ENCODE measurements at regions not wholly inside any gene's neighbourhood (a gene's known extent, or its start where the extent isn't known, plus 50 kb on each side); places are given as distances from the start of the nearest gene placed in this dataset.

GRCh38 chr5:2894316-2894715 is 142.8 kb upstream of the IRX2 start:
- ATAC-seq: no peak
- DNase-seq: no peak

GRCh38 chr5:2892466-2893000 is 141.1 kb upstream of the IRX2 start:
- ATAC-seq: no peak

GRCh38 chr5:2891781-2892180 is 140.3 kb upstream of the IRX2 start:
- DNase-seq (no peak), ATAC-seq (no peak)

More at GRCh38 chr5:2892466-2893000, 141.1 kb upstream of the IRX2 start:
- DNase-seq: no peak

GRCh38 chr5:2890011-2890410 is 138.5 kb upstream of the IRX2 start:
- DNase-seq (no peak), ATAC-seq (no peak)

- ATAC-seq: no peak
- no peak for DNase-seq
These were observed 137.1 kb upstream of the IRX2 start for GRCh38 chr5:2888520-2889060.

- ATAC-seq (peak; percentile 36), DNase-seq (no peak)
These were observed 136.2 kb upstream of the IRX2 start for GRCh38 chr5:2887481-2888348.

- no peak for ATAC-seq
- DNase-seq: no peak
These were observed 135.1 kb upstream of the IRX2 start for GRCh38 chr5:2886531-2886930.

- no peak for ATAC-seq
- no peak for DNase-seq
These were observed 132.3 kb upstream of the IRX2 start for GRCh38 chr5:2883771-2884170.

- ATAC-seq: no peak
- DNase-seq: no peak
These were observed 128.2 kb upstream of the IRX2 start for GRCh38 chr5:2879701-2880100.

- ATAC-seq: no peak
These were observed 126.0 kb upstream of the IRX2 start for GRCh38 chr5:2877522-2877921.

GRCh38 chr5:2876183-2876582 is 124.7 kb upstream of the IRX2 start:
- DNase-seq (no peak), ATAC-seq (no peak)

More at GRCh38 chr5:2877522-2877921, 126.0 kb upstream of the IRX2 start:
- DNase-seq: no peak

GRCh38 chr5:2874099-2874498 is 122.6 kb upstream of the IRX2 start:
- no peak for ATAC-seq
- DNase-seq: no peak

GRCh38 chr5:2872676-2873075 is 121.2 kb upstream of the IRX2 start:
- DNase-seq (no peak), ATAC-seq (no peak)

- DNase-seq: no peak
These were observed 119.8 kb upstream of the IRX2 start for GRCh38 chr5:2871282-2871681.

GRCh38 chr5:2869471-2869870 is 118.0 kb upstream of the IRX2 start:
- DNase-seq: no peak

More at GRCh38 chr5:2871282-2871681, 119.8 kb upstream of the IRX2 start:
- ATAC-seq: no peak

GRCh38 chr5:2867373-2867933 is 116.0 kb upstream of the IRX2 start:
- no peak for ATAC-seq

More at GRCh38 chr5:2869471-2869870, 118.0 kb upstream of the IRX2 start:
- ATAC-seq: no peak

GRCh38 chr5:2866662-2867372 is 115.3 kb upstream of the IRX2 start:
- DNase-seq (no peak), ATAC-seq (no peak)

More at GRCh38 chr5:2867373-2867933, 116.0 kb upstream of the IRX2 start:
- DNase-seq: no peak

GRCh38 chr5:2865856-2866255 is 114.4 kb upstream of the IRX2 start:
- DNase-seq (no peak), ATAC-seq (no peak)

GRCh38 chr5:2864515-2865105 is 113.1 kb upstream of the IRX2 start:
- ATAC-seq: no peak
- no peak for DNase-seq

- no peak for ATAC-seq
- DNase-seq: no peak
These were observed 112.4 kb upstream of the IRX2 start for GRCh38 chr5:2863675-2864433.

GRCh38 chr5:2863133-2863532 is 111.7 kb upstream of the IRX2 start:
- ATAC-seq (no peak), DNase-seq (no peak)

All from stimulated activated naive CD8-positive, alpha-beta T cell treated with anti-CD3 and anti-CD28 coated beads, Interleukin-15, Interleukin-2, amounts not matched to agents 100 U/mL and 50 U/mL, for 24 hours (primary cell).